ENCODE measurements at regions not wholly inside any gene's neighbourhood (a gene's known extent, or its start where the extent isn't known, plus 50 kb on each side); places are given as distances from the start of the nearest gene placed in this dataset.

GRCh38 chr21:28445141-28445830 is 547.4 kb downstream of the LTN1 start:
- H3K27ac ChIP-seq: no peak overlapping the region
- DNase-seq (ENCODE audit: low spot score): no peak
- POLR2A ChIA-PET (ENCODE audit: low non-redundant PET): no interaction called here

GRCh38 chr21:28444557-28444956 is 548.1 kb downstream of the LTN1 start:
- no peak for DNase-seq (ENCODE audit: low spot score)
- no peak overlapping the region for H3K27ac ChIP-seq
- CTCF ChIA-PET: no interaction called here
- TF ChIP-seq CTCF (conservative IDR thresholded peaks at IDR 0.05; ENCODE audit: low read depth): no peak
- POLR2A ChIA-PET (ENCODE audit: low non-redundant PET): no interaction called here

More at GRCh38 chr21:28445141-28445830, 547.4 kb downstream of the LTN1 start:
- TF ChIP-seq CTCF (conservative IDR thresholded peaks at IDR 0.05; ENCODE audit: low read depth): no peak
- CTCF ChIA-PET: no interaction called here

- H3K27ac ChIP-seq: no peak overlapping the region
- CTCF ChIA-PET: no interaction called here
- POLR2A ChIA-PET (ENCODE audit: low non-redundant PET): no interaction called here
These were observed 548.6 kb downstream of the LTN1 start for GRCh38 chr21:28444111-28444510.

GRCh38 chr21:28442624-28443023 is 550.1 kb downstream of the LTN1 start:
- H3K27ac ChIP-seq: no peak overlapping the region
- ChIA-PET POLR2A (ENCODE audit: low non-redundant PET) (no interaction called here), CTCF (interaction anchor here (0.6 kb wide), 1 partner anchor 1346 kb away, joined by 4 read pairs; no protein-coding TSS in a partner anchor)
- DNase-seq (ENCODE audit: low spot score): no peak
- no peak for TF ChIP-seq CTCF (conservative IDR thresholded peaks at IDR 0.05; ENCODE audit: low read depth)

More at GRCh38 chr21:28444111-28444510, 548.6 kb downstream of the LTN1 start:
- no peak for TF ChIP-seq CTCF (conservative IDR thresholded peaks at IDR 0.05; ENCODE audit: low read depth)
- no peak for DNase-seq (ENCODE audit: low spot score)

- ChIA-PET CTCF (interaction anchor here (0.6 to 1.3 kb wide), 2 partner anchors 304 to 1346 kb away, joined by 4 read pairs; no protein-coding TSS in a partner anchor), POLR2A (ENCODE audit: low non-redundant PET) (no interaction called here)
- no peak for DNase-seq (ENCODE audit: low spot score)
- TF ChIP-seq CTCF (conservative IDR thresholded peaks at IDR 0.05; ENCODE audit: low read depth): no peak
- H3K27ac ChIP-seq: no peak overlapping the region
These were observed 550.6 kb downstream of the LTN1 start for GRCh38 chr21:28442085-28442484.

- POLR2A ChIA-PET (ENCODE audit: low non-redundant PET): no interaction called here
- no peak for DNase-seq (ENCODE audit: low spot score)
- TF ChIP-seq CTCF (conservative IDR thresholded peaks at IDR 0.05; ENCODE audit: low read depth): no peak
- CTCF ChIA-PET: interaction anchor here (0.7 kb wide), 1 partner anchor 75 kb away, joined by 3 read pairs; no protein-coding TSS in a partner anchor
- H3K27ac ChIP-seq: no peak overlapping the region
These were observed 552.9 kb downstream of the LTN1 start for GRCh38 chr21:28439788-28440187.

All from RWPE1 (cell line).